ENCODE measurements at regions not wholly inside any gene's neighbourhood (a gene's known extent, or its start where the extent isn't known, plus 50 kb on each side); places are given as distances from the start of the nearest gene placed in this dataset.

- DNase-seq: no peak
These were observed 98.5 kb upstream of the CTSO start for GRCh38 chr4:156052116-156052515.

- DNase-seq: no peak
These were observed 85.1 kb upstream of the CTSO start for GRCh38 chr4:156038772-156039171.

- no peak for DNase-seq
These were observed 82.8 kb upstream of the CTSO start for GRCh38 chr4:156036496-156036895.

GRCh38 chr4:156029691-156030090, 76.0 kb upstream of the CTSO start:
- DNase-seq: no peak

DNA sequence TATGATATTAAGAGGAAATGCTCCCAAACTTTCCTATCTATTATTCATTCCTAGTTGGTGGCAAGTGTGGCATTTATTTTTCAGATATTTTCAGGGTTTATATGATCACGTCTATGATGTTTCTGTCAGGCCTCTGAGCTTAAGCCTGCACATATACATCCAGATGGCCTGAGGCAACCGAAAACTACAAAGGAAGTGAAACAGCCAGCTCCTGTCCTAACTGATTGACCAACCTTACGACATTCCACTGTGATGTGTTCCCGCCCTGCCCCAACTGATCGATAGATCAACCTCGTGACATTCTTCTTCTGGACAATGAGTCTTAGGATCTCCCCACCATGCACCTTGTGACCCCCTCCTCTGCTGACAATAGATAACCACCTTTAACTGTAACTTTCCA, 67.6 kb upstream of the CTSO start:
- DNase-seq: no peak

DNA sequence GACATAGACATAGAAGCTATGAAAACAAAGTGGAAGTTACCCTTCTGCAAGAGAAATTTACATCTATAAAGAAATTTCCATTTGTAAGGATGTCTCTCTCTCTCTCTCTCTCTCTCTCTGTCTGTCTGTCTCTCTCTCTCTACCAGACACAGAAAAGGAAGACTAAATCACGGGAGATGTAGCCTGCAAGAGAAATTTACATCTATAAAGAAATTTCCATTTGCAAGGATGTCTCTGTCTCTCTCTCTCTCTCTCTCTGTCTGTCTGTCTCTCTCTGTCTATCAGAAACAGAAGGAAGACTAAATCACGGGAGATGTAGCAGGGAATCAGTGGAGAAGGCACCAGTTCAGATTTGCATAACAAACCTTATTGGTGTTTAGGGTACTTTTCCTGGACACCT, 65.6 kb upstream of the CTSO start:
- no peak for DNase-seq

DNA sequence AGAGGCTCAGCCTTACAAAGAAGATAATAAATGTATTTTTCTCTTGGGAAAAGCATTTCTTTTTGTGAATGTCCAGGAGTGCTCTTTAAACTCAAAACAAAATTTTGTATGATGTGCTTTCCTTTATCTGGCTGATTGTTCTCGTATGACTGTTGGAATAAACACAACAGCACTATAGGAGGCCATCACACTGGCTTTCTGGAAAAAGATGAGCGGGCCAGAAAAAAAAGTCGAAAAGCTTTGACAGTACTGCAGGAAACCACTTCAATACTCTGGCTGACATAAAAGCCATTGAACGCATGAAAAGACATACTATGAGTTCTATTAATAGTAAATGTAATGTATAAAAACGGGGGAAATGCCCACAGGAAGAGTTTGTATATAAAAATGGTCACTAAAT, 64.7 kb upstream of the CTSO start:
- no peak for DNase-seq

DNA sequence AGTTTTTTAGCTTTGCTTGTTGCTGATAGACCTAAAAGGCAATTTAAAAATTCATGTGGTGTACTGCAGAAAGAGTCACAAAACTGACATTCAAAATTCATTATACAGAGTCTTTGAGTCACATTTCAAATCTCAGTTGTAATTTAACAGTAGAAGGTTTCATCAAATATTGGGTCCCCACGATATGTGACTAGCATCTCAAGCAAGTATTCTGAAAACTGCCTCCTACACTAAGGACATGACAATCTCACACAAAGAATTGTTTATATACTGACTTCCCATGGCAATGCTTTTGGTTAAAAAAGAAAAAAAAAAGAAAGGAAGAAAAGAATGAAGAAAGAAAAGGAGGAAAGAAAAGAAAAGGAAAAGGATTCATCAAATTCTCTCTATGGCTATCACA, 62.1 kb upstream of the CTSO start:
- DNase-seq: no peak

GRCh38 chr4:156006192-156006591, 52.5 kb upstream of the CTSO start:
- no peak for DNase-seq

Data from NCI-H1105 (cell line).